ENCODE measurements at regions not wholly inside any gene's neighbourhood (a gene's known extent, or its start where the extent isn't known, plus 50 kb on each side); places are given as distances from the start of the nearest gene placed in this dataset.

DNA sequence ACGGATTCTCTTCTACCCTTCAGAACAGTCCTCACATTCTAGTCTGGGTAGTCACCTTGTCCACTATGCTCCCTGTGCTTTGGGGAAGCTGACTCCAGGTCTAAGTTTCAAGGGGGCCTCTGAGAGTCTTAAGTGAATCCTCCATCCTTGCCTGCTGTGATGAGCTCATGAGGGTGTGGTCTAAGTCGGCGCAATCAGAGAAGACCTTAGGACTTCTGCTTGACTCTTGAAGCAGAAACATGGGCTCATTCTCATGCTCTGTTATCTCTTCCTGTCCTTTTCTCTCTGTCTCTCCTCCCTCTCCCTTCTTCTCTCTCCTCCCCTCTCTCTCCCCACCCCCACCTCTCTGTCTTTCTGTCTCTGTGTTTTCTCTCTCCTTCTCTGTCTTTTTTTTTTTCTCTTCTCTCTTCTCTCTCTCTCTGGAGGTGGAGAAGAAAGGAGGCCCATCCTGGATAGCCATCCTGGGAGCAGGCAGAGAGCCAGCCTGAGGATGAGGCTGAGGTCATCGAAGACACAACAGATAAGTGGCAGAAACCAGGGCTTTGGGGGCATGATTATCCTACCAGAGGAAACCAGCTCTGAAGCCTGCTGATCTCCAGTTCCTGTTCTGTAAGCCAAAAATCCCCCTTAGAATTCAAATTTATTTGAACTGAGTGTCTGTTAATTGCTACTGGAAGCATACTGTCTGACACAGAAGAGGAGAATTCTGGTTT lies 245.6 kb downstream of the SIPA1L2 start:
- Histone ChIP-seq H3K9me2 (ENCODE audit: insufficient read depth, low read length) (no peaks in the 10 kb centered on the region), H4K20me1 (ENCODE audit: insufficient read depth) (no peaks in the 10 kb centered on the region), H3K27me3 (ENCODE audit: insufficient read depth, low read depth, low read length) (no peaks in the 10 kb centered on the region), H2AFZ (ENCODE audit: low read depth, low read length) (no peak overlapping the region), H3K27ac (ENCODE audit: low read length) (no peak overlapping the region), H3K9me3 (ENCODE audit: low read length) (no peaks in the 10 kb centered on the region), H3F3A (ENCODE audit: insufficient read depth, low read length, poor library complexity, severe bottlenecking) (no peaks in the 10 kb centered on the region), H3K4me3 (ENCODE audit: low read length) (no peak overlapping the region), H3K36me3 (ENCODE audit: insufficient read depth, low read length) (no peaks in the 10 kb centered on the region), H3K4me2 (ENCODE audit: low read length) (no peak overlapping the region), H3K79me2 (replicated peaks; ENCODE audit: insufficient read depth, low read length) (no peaks in the 10 kb centered on the region), H3K9ac (ENCODE audit: low read length) (no peak overlapping the region)
- TF ChIP-seq POLR2AphosphoS5 (IDR thresholded peaks at IDR 0.05): no peak
- no peak for TF ChIP-seq EP300 (conservative IDR thresholded peaks at IDR 0.05; ENCODE audit: poor library complexity, severe bottlenecking)
- TF ChIP-seq SMC3 (conservative IDR thresholded peaks at IDR 0.05; ENCODE audit: poor library complexity): no peak
- no peak for TF ChIP-seq TAF1 (IDR thresholded peaks at IDR 0.05; ENCODE audit: low read depth)
- no peak for TF ChIP-seq EZH2 (IDR thresholded peaks at IDR 0.05; ENCODE audit: borderline replicate concordance, insufficient read depth, low read length, poor library complexity, severe bottlenecking)
- TF ChIP-seq, protein P1, sequence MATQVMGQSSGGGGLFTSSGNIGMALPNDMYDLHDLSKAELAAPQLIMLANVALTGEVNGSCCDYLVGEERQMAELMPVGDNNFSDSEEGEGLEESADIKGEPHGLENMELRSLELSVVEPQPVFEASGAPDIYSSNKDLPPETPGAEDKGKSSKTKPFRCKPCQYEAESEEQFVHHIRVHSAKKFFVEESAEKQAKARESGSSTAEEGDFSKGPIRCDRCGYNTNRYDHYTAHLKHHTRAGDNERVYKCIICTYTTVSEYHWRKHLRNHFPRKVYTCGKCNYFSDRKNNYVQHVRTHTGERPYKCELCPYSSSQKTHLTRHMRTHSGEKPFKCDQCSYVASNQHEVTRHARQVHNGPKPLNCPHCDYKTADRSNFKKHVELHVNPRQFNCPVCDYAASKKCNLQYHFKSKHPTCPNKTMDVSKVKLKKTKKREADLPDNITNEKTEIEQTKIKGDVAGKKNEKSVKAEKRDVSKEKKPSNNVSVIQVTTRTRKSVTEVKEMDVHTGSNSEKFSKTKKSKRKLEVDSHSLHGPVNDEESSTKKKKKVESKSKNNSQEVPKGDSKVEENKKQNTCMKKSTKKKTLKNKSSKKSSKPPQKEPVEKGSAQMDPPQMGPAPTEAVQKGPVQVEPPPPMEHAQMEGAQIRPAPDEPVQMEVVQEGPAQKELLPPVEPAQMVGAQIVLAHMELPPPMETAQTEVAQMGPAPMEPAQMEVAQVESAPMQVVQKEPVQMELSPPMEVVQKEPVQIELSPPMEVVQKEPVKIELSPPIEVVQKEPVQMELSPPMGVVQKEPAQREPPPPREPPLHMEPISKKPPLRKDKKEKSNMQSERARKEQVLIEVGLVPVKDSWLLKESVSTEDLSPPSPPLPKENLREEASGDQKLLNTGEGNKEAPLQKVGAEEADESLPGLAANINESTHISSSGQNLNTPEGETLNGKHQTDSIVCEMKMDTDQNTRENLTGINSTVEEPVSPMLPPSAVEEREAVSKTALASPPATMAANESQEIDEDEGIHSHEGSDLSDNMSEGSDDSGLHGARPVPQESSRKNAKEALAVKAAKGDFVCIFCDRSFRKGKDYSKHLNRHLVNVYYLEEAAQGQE (IDR thresholded peaks at IDR 0.05; ENCODE audit: borderline replicate concordance): no peak
- TF ChIP-seq RAD21 (conservative IDR thresholded peaks at IDR 0.05): no peak
- TF ChIP-seq MXI1 (conservative IDR thresholded peaks at IDR 0.05; ENCODE audit: poor library complexity, severe bottlenecking): no peak
- TF ChIP-seq, protein P2, sequence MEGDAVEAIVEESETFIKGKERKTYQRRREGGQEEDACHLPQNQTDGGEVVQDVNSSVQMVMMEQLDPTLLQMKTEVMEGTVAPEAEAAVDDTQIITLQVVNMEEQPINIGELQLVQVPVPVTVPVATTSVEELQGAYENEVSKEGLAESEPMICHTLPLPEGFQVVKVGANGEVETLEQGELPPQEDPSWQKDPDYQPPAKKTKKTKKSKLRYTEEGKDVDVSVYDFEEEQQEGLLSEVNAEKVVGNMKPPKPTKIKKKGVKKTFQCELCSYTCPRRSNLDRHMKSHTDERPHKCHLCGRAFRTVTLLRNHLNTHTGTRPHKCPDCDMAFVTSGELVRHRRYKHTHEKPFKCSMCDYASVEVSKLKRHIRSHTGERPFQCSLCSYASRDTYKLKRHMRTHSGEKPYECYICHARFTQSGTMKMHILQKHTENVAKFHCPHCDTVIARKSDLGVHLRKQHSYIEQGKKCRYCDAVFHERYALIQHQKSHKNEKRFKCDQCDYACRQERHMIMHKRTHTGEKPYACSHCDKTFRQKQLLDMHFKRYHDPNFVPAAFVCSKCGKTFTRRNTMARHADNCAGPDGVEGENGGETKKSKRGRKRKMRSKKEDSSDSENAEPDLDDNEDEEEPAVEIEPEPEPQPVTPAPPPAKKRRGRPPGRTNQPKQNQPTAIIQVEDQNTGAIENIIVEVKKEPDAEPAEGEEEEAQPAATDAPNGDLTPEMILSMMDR (IDR thresholded peaks at IDR 0.05; ENCODE audit: poor library complexity, severe bottlenecking): no peak

DNA sequence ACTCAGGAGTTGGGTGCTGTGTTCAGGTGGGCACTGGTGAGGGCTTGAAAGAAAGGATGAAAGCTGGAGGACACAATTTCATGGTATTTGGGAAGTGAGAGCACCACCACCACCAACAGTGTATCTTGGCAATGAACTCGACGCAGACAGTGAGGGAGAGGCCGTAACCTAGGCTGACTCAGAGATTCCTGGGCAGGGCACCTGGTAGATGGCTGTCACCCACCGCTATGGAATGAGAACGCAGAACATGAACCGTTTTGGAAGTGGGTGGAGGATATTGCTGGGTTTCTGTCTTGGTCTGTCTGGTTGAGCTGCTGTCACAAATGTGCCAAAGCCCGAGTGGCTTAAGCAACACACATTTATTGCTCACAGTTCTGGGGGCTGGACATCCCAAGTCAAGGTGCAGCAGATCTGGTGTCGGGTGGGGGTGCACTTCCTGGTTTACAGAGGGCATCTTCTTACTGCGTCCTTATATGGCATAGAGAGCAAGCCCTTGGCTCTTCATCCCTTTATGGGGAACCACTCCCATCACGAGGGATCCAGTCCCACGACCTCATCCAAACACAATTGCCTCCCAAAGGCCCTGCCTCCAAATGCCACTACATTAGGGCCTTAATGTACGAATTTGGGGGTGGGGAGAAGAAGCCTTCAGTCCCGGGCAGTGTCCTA lies 246.3 kb downstream of the SIPA1L2 start:
- Histone ChIP-seq H3K4me3 (ENCODE audit: low read length) (no peak overlapping the region), H3F3A (ENCODE audit: insufficient read depth, low read length, poor library complexity, severe bottlenecking) (no peaks in the 10 kb centered on the region), H3K36me3 (ENCODE audit: insufficient read depth, low read length) (no peaks in the 10 kb centered on the region), H3K4me2 (ENCODE audit: low read length) (no peak overlapping the region), H3K9me2 (ENCODE audit: insufficient read depth, low read length) (no peaks in the 10 kb centered on the region), H3K27ac (ENCODE audit: low read length) (no peak overlapping the region), H3K9ac (ENCODE audit: low read length) (no peak overlapping the region), H2AFZ (ENCODE audit: low read depth, low read length) (no peak overlapping the region), H3K9me3 (ENCODE audit: low read length) (no peaks in the 10 kb centered on the region), H3K27me3 (ENCODE audit: insufficient read depth, low read depth, low read length) (no peaks in the 10 kb centered on the region), H3K79me2 (replicated peaks; ENCODE audit: insufficient read depth, low read length) (no peaks in the 10 kb centered on the region), H4K20me1 (ENCODE audit: insufficient read depth) (no peaks in the 10 kb centered on the region)
- TF ChIP-seq SMC3 (conservative IDR thresholded peaks at IDR 0.05; ENCODE audit: poor library complexity) (no peak), POLR2AphosphoS5 (IDR thresholded peaks at IDR 0.05) (no peak), EZH2 (IDR thresholded peaks at IDR 0.05; ENCODE audit: borderline replicate concordance, insufficient read depth, low read length, poor library complexity, severe bottlenecking) (no peak)
- TF ChIP-seq, protein P2 (IDR thresholded peaks at IDR 0.05; ENCODE audit: poor library complexity, severe bottlenecking): no peak
